ENCODE measurements at regions not wholly inside any gene's neighbourhood (a gene's known extent, or its start where the extent isn't known, plus 50 kb on each side); places are given as distances from the start of the nearest gene placed in this dataset.

DNA sequence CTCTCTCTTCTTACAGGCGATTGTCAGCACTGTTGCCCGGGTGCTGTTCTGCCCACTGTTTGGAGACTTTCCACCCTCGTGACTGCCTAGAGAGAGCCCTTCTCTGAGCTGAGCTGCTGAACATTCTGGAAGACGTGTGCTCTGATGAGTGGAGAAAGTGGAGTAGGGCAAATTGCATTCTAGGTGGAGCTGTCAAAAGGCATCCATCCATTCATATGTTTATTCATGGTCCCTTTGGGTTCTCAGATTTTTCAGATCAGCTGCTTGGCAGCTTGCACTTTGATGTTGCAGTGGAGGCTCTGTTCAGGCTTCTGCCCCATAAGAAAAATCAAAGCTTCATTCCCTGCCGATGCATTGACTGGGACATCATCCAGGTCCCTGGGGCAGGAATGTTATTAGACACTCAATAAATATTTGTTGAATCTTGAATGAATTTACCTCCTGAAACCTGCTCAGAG, 120.7 kb upstream of the EEPD1 start:
- TF ChIP-seq, protein P1, sequence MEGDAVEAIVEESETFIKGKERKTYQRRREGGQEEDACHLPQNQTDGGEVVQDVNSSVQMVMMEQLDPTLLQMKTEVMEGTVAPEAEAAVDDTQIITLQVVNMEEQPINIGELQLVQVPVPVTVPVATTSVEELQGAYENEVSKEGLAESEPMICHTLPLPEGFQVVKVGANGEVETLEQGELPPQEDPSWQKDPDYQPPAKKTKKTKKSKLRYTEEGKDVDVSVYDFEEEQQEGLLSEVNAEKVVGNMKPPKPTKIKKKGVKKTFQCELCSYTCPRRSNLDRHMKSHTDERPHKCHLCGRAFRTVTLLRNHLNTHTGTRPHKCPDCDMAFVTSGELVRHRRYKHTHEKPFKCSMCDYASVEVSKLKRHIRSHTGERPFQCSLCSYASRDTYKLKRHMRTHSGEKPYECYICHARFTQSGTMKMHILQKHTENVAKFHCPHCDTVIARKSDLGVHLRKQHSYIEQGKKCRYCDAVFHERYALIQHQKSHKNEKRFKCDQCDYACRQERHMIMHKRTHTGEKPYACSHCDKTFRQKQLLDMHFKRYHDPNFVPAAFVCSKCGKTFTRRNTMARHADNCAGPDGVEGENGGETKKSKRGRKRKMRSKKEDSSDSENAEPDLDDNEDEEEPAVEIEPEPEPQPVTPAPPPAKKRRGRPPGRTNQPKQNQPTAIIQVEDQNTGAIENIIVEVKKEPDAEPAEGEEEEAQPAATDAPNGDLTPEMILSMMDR (IDR thresholded peaks at IDR 0.05) = no peak; the same call in 1 of the 2 replicates
- no peak for TF ChIP-seq ZFX (IDR thresholded peaks at IDR 0.05; ENCODE audit: borderline replicate concordance)

Measured in 22Rv1 (cell line).